ENCODE measurements at regions not wholly inside any gene's neighbourhood (a gene's known extent, or its start where the extent isn't known, plus 50 kb on each side); places are given as distances from the start of the nearest gene placed in this dataset.
A peak's percentile ranks its signal among the peaks of the same experiment; 100 is the strongest.

DNA sequence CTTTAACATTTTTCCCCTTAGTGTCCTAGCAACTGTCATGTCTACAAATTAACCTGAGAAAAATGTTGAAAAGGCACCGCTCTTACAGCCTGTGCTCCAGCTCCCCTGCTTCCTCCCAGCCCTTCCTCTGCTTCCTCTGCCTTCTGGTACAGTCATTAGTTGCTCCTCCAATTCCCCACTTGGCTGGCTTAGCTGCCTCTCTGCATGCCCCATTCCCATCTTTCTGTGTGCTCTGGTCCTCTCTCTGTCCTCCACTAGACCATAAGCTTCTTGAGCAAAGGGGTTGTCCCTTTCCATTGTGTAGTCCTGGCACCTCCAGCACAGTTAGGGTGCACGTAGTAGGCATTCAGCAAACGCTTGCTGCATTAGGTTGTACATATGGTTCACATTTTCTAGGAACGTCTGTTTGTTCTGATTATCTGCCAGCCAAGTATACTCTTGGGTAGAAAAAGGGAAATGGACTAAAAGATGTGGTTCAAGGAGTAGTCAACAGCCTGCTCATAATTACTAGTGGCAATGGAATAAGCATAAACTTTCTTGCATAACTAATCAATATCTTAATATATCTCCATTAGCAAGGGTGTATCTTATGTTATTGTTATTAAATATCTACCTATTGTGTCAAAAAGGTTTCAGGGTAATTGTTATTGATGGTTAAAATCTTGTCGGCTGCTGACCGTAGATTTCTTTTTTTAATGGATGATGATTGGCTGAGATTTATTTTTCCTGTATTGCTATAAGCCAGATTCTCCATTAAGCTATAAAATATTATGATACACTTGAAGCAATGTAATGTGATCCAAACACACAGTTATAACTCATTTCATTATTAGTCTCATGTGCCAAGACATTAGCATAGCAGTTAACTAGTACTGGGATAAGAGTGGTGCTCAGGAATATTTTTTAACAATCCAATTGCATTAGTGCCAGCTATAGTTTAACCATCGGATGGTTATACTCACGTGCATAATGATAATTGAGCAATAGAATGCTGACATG lies 340.1 kb downstream of the SLC4A3 start:
- H3K4me3 ChIP-seq (ENCODE audit: low read length): no peak overlapping the region
- no peak for DNase-seq (ENCODE audit: low read depth)
- TF ChIP-seq, protein P1, sequence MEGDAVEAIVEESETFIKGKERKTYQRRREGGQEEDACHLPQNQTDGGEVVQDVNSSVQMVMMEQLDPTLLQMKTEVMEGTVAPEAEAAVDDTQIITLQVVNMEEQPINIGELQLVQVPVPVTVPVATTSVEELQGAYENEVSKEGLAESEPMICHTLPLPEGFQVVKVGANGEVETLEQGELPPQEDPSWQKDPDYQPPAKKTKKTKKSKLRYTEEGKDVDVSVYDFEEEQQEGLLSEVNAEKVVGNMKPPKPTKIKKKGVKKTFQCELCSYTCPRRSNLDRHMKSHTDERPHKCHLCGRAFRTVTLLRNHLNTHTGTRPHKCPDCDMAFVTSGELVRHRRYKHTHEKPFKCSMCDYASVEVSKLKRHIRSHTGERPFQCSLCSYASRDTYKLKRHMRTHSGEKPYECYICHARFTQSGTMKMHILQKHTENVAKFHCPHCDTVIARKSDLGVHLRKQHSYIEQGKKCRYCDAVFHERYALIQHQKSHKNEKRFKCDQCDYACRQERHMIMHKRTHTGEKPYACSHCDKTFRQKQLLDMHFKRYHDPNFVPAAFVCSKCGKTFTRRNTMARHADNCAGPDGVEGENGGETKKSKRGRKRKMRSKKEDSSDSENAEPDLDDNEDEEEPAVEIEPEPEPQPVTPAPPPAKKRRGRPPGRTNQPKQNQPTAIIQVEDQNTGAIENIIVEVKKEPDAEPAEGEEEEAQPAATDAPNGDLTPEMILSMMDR (conservative IDR thresholded peaks at IDR 0.05; ENCODE audit: low read depth, low read length): no peak

DNA sequence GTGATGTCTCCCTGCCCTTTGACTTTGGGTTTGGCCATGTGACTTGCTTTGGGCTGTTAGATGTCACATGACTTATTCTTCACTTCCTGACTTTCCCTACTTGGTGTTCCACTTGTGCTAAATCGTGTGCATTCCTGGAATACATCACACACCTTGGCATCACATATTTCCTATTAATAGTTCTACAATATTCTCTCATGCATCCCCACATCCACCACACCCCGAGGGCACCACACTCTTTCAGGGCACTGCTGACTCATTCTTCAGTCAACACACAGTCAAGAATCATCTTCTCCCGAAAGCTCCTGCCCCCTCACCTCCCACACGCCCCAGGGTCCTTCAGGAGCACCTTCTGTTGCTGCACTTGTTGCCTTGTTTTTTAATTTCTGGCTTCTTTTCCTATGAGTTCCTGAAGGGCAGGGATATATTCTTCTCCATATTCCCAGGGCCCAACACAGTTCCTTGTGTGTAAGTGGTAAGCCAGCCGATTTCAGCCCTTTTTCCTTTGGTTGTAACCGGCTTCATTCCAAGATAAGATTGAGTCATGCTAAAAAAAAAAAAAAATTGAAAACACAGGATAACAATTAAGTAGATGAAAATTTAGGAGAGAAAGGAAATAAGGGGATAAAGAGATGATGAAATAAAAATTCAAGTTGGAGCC lies 341.4 kb downstream of the SLC4A3 start:
- no peak overlapping the region for H3K4me3 ChIP-seq (ENCODE audit: low read length)
- TF ChIP-seq, protein P1 (conservative IDR thresholded peaks at IDR 0.05; ENCODE audit: low read depth, low read length): no peak
- DNase-seq (ENCODE audit: low read depth): no peak

DNA sequence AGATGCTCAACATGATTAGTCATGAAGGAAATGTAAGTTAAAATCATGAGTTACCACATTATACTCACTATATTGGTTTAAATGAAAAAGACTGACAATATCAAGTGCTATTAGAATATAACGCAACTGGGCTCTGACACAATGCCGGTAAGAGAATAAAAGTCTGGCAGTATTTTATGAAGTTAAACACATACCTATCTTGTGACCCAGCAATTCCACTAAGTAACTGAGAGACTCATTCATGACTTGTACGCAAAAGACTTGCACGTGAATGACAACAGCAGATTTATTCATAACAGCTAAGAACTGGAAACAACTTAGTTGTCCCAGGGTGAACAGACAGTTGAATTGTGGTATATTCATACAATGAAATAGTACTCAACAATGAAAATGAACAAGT lies 342.1 kb downstream of the SLC4A3 start:
- DNase-seq (ENCODE audit: low read depth): peak; percentile 55
- TF ChIP-seq, protein P1 (conservative IDR thresholded peaks at IDR 0.05; ENCODE audit: low read depth, low read length): no peak
- H3K4me3 ChIP-seq (ENCODE audit: low read length): no peak overlapping the region

DNA sequence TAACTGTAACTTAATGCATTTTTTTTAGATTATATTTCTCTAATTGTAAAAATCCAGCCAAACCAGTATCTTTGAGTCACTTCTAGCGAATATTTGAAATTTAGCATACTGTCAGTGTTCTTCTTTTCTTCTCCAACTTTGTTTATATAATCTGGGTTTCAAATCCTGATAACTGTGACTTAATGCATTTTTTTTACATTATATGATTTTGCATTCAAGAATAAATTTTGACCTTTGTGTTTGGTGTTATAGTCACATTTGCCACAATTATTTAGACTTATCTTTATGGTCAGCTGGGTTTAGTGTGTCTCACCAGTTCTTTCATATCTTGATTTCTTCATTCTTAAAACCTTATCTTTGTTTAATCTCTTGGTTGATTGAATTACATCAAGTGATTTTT lies 345.7 kb downstream of the SLC4A3 start:
- H3K4me3 ChIP-seq (ENCODE audit: low read length): no peak overlapping the region
- TF ChIP-seq, protein P1 (conservative IDR thresholded peaks at IDR 0.05; ENCODE audit: low read depth, low read length): no peak
- DNase-seq (ENCODE audit: low read depth): no peak

DNA sequence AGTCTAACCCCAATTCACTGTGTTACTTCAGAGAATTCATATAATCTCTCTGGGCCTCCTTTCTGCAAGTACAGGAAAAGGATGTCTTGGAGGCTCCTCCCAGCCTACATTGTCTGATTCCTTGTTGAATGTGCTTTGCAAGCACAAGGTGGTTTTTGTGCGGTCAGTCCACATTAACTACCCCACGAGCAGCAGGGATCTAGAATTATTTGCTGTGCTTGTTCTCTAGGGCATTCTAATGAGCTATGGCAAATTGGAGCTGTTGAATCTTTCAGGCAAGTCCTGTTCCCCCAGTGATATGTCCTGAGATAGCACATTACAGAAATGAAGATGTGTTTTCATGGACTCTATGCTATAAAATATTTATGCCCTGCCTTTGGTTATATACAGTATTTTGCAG lies 349.4 kb downstream of the SLC4A3 start:
- no peak overlapping the region for H3K4me3 ChIP-seq (ENCODE audit: low read length)
- no peak for DNase-seq (ENCODE audit: low read depth)
- TF ChIP-seq, protein P1 (conservative IDR thresholded peaks at IDR 0.05; ENCODE audit: low read depth, low read length): no peak

DNA sequence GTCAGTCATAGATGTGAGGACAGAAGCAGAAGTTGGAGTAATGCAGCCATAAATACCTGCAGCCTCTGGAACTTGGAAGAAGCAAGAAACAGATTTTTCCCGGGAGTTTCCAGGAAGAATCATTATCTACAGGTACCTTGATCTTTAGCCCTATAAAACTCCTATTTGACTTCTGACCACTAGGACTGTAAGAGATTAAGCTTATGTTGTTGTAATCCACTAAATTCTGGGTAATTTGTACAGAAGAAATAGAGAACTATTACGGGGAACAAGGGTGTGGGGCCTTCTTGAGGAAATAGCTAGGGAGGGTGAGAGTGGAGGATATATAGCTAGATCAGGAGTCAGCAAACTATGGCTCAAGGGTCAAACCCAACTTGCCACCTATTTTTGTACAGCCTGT lies 353.2 kb downstream of the SLC4A3 start:
- DNase-seq (ENCODE audit: low read depth): no peak
- TF ChIP-seq, protein P1 (conservative IDR thresholded peaks at IDR 0.05; ENCODE audit: low read depth, low read length): no peak
- no peak overlapping the region for H3K4me3 ChIP-seq (ENCODE audit: low read length)
